Suppressor macrophage treated with lipopolysaccharide for 4 hours (primary cell): ENCODE measurements at regions not wholly inside any gene's neighbourhood (a gene's known extent, or its start where the extent isn't known, plus 50 kb on each side); places are given as distances from the start of the nearest gene placed in this dataset.
"Not testable (repeated sequence)": the region's sequence is repeated elsewhere in the genome, so short reads cannot be mapped to it uniquely, and the experiment has no call there.

Source experiments
- DNase-seq: peaks from one replicate; pipeline ENCODE4 v3.0.0-alpha.2; 2020

GRCh38 chr3:166975796-166976195 lies 404.3 kb downstream of the ZBBX start:
- DNase-seq, result not testable (repeated sequence)

- not testable (repeated sequence) for DNase-seq
Observed at GRCh38 chr3:166967714-166968113, 412.4 kb downstream of the ZBBX start.

GRCh38 chr3:166962911-166963310 lies 417.2 kb downstream of the ZBBX start:
- DNase-seq, result no peak

- no peak for DNase-seq
Observed at GRCh38 chr3:166957121-166957520, 423.0 kb downstream of the ZBBX start.

- no peak for DNase-seq
Observed at GRCh38 chr3:166955201-166955939, 424.7 kb downstream of the ZBBX start.

- no peak for DNase-seq
Observed at GRCh38 chr3:166934879-166935278, 445.2 kb downstream of the ZBBX start.

- no peak for DNase-seq
Observed at GRCh38 chr3:166917437-166917836, 462.7 kb downstream of the ZBBX start.

- no peak for DNase-seq
Observed at GRCh38 chr3:166902374-166902773, 477.7 kb downstream of the ZBBX start.

GRCh38 chr3:166900866-166901577 lies 479.1 kb downstream of the ZBBX start:
- no peak for DNase-seq

- no peak for DNase-seq
Observed at GRCh38 chr3:166897811-166898210, 482.3 kb downstream of the ZBBX start.

GRCh38 chr3:166889241-166889640 lies 490.9 kb downstream of the ZBBX start:
- DNase-seq, result no peak

- no peak for DNase-seq
Observed at GRCh38 chr3:166879661-166880060, 500.4 kb downstream of the ZBBX start.

- no peak for DNase-seq
Observed at GRCh38 chr3:166877971-166878370, 502.1 kb downstream of the ZBBX start.

- DNase-seq, result no peak
Observed at GRCh38 chr3:166864473-166865467, 515.3 kb downstream of the ZBBX start.

GRCh38 chr3:166860217-166860616 lies 519.9 kb downstream of the ZBBX start:
- DNase-seq, result no peak

- DNase-seq, result no peak
Observed at GRCh38 chr3:166844329-166844728, 535.8 kb downstream of the ZBBX start.

- DNase-seq, result not testable (repeated sequence)
Observed at GRCh38 chr3:166842784-166843183, 537.3 kb downstream of the ZBBX start.

- DNase-seq, result peak; percentile 21
Observed at GRCh38 chr3:166837535-166837934, 542.6 kb downstream of the ZBBX start.

- no peak for DNase-seq
Observed at GRCh38 chr3:166836836-166837235, 543.3 kb downstream of the ZBBX start.

GRCh38 chr3:166829896-166830295 lies 550.2 kb downstream of the ZBBX start:
- DNase-seq, result no peak

- no peak for DNase-seq
Observed at GRCh38 chr3:166818464-166818863, 561.6 kb downstream of the ZBBX start.

GRCh38 chr3:166817269-166817668 lies 562.8 kb downstream of the ZBBX start:
- DNase-seq, result not testable (repeated sequence)
